ENCODE measurements at regions not wholly inside any gene's neighbourhood (a gene's known extent, or its start where the extent isn't known, plus 50 kb on each side); places are given as distances from the start of the nearest gene placed in this dataset.

DNA sequence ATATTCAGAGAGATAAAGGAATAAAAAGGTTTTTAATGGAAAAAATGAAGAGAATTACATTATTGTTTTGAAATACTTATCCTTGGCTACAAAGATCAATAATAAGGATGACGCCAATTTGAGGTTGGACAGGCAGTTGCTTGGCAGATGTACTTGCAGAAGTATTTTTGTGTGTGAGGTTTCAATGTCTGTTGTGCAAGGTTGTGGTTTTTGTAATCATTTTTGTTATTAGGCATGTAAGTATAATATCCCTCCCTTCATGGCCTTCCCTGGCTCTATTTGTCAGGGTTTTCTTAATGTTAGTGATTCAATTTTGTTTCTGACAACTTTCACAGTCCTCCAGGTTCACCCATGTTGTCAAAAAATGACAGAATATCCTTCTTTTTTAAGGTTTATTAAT lies 105.9 kb downstream of the OTOL1 start:
- DNase-seq (no peak), ATAC-seq (ENCODE audit: poor library complexity) (no peak)
- Histone ChIP-seq H3K27ac (ENCODE audit: low read depth in 1 of 2, low read length in 2 of 2) (no peak overlapping the region), H3K4me1 (ENCODE audit: insufficient read depth, low read length) (no peaks in the 10 kb centered on the region), H3K9me3 (ENCODE audit: control insufficient read depth in 1 of 2, insufficient read depth in 1 of 2, low read length in 2 of 2) (no peaks in the 10 kb centered on the region), H3K27me3 (ENCODE audit: control insufficient read depth in 1 of 2, insufficient read depth in 2 of 2, low read length in 2 of 2) (no peaks in the 10 kb centered on the region), H3K36me3 (ENCODE audit: insufficient read depth, low read length) (no peaks in the 10 kb centered on the region), H3K4me3 (ENCODE audit: low read length) (no peak overlapping the region)
- intact Hi-C loops (cut with DNase I, micrococcal nuclease), result no loop called here
- H3K9me3 Mint-ChIP-seq, result peaks cover 4% of the 10 kb centered on the region
- H3K27me3 Mint-ChIP-seq, result no peaks in the 10 kb centered on the region
- TF ChIP-seq, protein P1, sequence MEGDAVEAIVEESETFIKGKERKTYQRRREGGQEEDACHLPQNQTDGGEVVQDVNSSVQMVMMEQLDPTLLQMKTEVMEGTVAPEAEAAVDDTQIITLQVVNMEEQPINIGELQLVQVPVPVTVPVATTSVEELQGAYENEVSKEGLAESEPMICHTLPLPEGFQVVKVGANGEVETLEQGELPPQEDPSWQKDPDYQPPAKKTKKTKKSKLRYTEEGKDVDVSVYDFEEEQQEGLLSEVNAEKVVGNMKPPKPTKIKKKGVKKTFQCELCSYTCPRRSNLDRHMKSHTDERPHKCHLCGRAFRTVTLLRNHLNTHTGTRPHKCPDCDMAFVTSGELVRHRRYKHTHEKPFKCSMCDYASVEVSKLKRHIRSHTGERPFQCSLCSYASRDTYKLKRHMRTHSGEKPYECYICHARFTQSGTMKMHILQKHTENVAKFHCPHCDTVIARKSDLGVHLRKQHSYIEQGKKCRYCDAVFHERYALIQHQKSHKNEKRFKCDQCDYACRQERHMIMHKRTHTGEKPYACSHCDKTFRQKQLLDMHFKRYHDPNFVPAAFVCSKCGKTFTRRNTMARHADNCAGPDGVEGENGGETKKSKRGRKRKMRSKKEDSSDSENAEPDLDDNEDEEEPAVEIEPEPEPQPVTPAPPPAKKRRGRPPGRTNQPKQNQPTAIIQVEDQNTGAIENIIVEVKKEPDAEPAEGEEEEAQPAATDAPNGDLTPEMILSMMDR (IDR thresholded peaks at IDR 0.05), result no peak
- no peaks in the 10 kb centered on the region for H3K4me1 Mint-ChIP-seq (ENCODE audit: low read depth)
- ChIA-PET CTCF (no interaction called here), POLR2A (no interaction called here)
- no peaks in the 10 kb centered on the region for H3K36me3 Mint-ChIP-seq (ENCODE audit: low read depth)
- no peak overlapping the region for H3K27ac Mint-ChIP-seq
- H3K4me3 Mint-ChIP-seq, result no peak overlapping the region

DNA sequence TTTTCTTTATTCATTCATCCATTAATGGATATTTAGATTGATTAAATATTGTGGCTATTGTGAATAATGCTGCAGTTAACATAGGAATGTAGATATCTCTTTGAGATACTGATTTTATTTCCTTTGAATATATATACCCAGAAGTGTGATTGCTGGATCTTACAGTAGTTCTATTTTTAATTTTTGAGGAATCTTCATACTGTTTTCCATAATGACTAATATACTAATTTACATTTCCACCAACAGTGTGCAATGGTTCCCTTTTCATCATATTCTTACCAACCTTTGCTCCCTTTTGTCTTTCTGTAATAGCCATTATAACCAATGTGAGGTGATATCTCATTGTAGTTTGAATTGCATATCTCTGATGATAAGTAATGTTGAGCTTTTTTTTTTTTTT lies 106.3 kb downstream of the OTOL1 start:
- ChIA-PET CTCF (no interaction called here), POLR2A (no interaction called here)
- no peaks in the 10 kb centered on the region for H3K36me3 ChIP-seq (ENCODE audit: insufficient read depth, low read length)
- Mint-ChIP-seq H3K4me1 (ENCODE audit: low read depth) (no peaks in the 10 kb centered on the region), H3K4me3 (no peak overlapping the region), H3K27me3 (no peaks in the 10 kb centered on the region), H3K36me3 (ENCODE audit: low read depth) (no peaks in the 10 kb centered on the region), H3K27ac (no peak overlapping the region), H3K9me3 (peaks cover 4% of the 10 kb centered on the region)
- no peak overlapping the region for H3K4me3 ChIP-seq (ENCODE audit: low read length)
- no peaks in the 10 kb centered on the region for H3K9me3 ChIP-seq (ENCODE audit: control insufficient read depth in 1 of 2, insufficient read depth in 1 of 2, low read length in 2 of 2)
- ATAC-seq (ENCODE audit: poor library complexity) (no peak), DNase-seq (no peak)
- intact Hi-C loops (cut with DNase I, micrococcal nuclease), result no loop called here
- TF ChIP-seq, protein P1 (IDR thresholded peaks at IDR 0.05), result no peak
- H3K4me1 ChIP-seq (ENCODE audit: insufficient read depth, low read length), result no peaks in the 10 kb centered on the region
- H3K27ac ChIP-seq (ENCODE audit: low read depth in 1 of 2, low read length in 2 of 2), result no peak overlapping the region
- H3K27me3 ChIP-seq (ENCODE audit: control insufficient read depth in 1 of 2, insufficient read depth in 2 of 2, low read length in 2 of 2), result no peaks in the 10 kb centered on the region

DNA sequence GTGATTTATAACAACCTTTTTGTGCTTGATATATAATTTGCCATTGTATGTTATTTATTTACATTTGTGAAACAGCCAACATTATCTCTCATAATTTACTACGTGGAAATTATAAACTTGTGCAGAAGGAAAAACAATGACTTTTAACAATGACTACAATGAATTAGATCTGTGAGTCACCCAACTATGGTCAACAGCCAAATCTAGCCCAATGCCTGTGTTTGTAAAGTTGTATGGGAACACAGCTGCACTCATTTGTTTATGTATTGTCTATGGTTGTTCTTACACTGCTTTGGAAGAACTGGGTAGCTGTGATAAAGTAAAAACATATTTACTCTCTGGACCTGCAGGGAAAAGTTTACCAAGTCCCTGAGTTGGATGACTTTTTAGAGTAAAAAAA lies 110.4 kb downstream of the OTOL1 start:
- ChIA-PET POLR2A (no interaction called here), CTCF (no interaction called here)
- H3K27ac Mint-ChIP-seq, result no peak overlapping the region
- Histone ChIP-seq H3K27ac (ENCODE audit: low read depth in 1 of 2, low read length in 2 of 2) (no peak overlapping the region), H3K27me3 (ENCODE audit: control insufficient read depth in 1 of 2, insufficient read depth in 2 of 2, low read length in 2 of 2) (no peaks in the 10 kb centered on the region), H3K36me3 (ENCODE audit: insufficient read depth, low read length) (no peaks in the 10 kb centered on the region), H3K9me3 (ENCODE audit: control insufficient read depth in 1 of 2, insufficient read depth in 1 of 2, low read length in 2 of 2) (peaks cover 0 to 8% of the 10 kb centered on the region in 2 experiments), H3K4me3 (ENCODE audit: low read length) (no peak overlapping the region), H3K4me1 (ENCODE audit: insufficient read depth, low read length) (no peaks in the 10 kb centered on the region)
- H3K4me1 Mint-ChIP-seq (ENCODE audit: low read depth), result no peaks in the 10 kb centered on the region
- H3K27me3 Mint-ChIP-seq, result no peaks in the 10 kb centered on the region
- peaks cover 6% of the 10 kb centered on the region for H3K9me3 Mint-ChIP-seq
- DNase-seq (no peak), ATAC-seq (ENCODE audit: poor library complexity) (no peak)
- no peak overlapping the region for H3K4me3 Mint-ChIP-seq
- TF ChIP-seq, protein P1 (IDR thresholded peaks at IDR 0.05), result no peak
- no peaks in the 10 kb centered on the region for H3K36me3 Mint-ChIP-seq (ENCODE audit: low read depth)
- intact Hi-C loops (cut with DNase I, micrococcal nuclease), result no loop called here

Measured in CD4-positive, alpha-beta T cell (primary cell).